A549 (cell line): ENCODE measurements at regions not wholly inside any gene's neighbourhood (a gene's known extent, or its start where the extent isn't known, plus 50 kb on each side); places are given as distances from the start of the nearest gene placed in this dataset.

Experiments
- BCL3 ChIP-seq: fragments of >200 bp; sonication (Bioruptor Twin); formaldehyde crosslinking; IDR thresholded peaks from 3 replicates; pipeline ENCODE4 v1.6.1; 2016
- CTCF ChIP-seq: fragments of >200 bp; sonication (Bioruptor Twin); formaldehyde crosslinking; IDR thresholded peaks from 3 replicates; pipeline ENCODE4 v1.5.1; 2016
- EHMT2 ChIP-seq: fragments of 200-600 bp; sonication (generic); IDR thresholded peaks from 2 replicates; pipeline ENCODE4 v1.6.1; 2016; ENCODE audit warnings: antibody characterized with exemption, low read depth, mild to moderate bottlenecking, moderate library complexity
- EP300 ChIP-seq, 2 experiments: fragments of >200 bp; sonication (Bioruptor Twin); formaldehyde crosslinking; IDR thresholded peaks; 2 replicates in 1 of 2; 3 replicates in 1 of 2; pipeline ENCODE4 v1.6.1; 2016 to 2017
- HDAC2 ChIP-seq: fragments of 200-600 bp; sonication (generic); IDR thresholded peaks from 2 replicates; pipeline ENCODE4 v1.6.1; 2016
- JUNB ChIP-seq: fragments of >200 bp; sonication (Bioruptor Twin); formaldehyde crosslinking; IDR thresholded peaks from 2 replicates; pipeline ENCODE4 v1.6.1; 2016
- KDM5A ChIP-seq: fragments of 200-600 bp; sonication (generic); IDR thresholded peaks from 2 replicates; pipeline ENCODE4 v1.6.1; 2016; ENCODE audit warnings: antibody characterized with exemption, mild to moderate bottlenecking
- MAX ChIP-seq: IDR thresholded peaks from 2 replicates; pipeline ENCODE4 v1.6.1; 2012
- POLR2A ChIP-seq: IDR thresholded peaks from 2 replicates; pipeline ENCODE4 v1.6.1; 2012; ENCODE audit warnings: mild to moderate bottlenecking, low read length
- SMC3 ChIP-seq: fragments of >200 bp; sonication (Bioruptor Twin); formaldehyde crosslinking; IDR thresholded peaks from 3 replicates; pipeline ENCODE4 v1.6.1; 2018; ENCODE audit warnings: inconsistent platforms
- ZFP36 ChIP-seq: fragments of 450-650 bp; IDR thresholded peaks from 2 replicates; pipeline ENCODE4 v1.6.1; 2014; ENCODE audit warnings: borderline replicate concordance; ENCODE audit not compliant: partially characterized antibody
- TF ChIP-seq, protein P1 (sequence below): fragments of 250-450 bp; sonication (Bioruptor Pico); IDR thresholded peaks from 2 replicates; pipeline ENCODE4 v1.5.0; 2021; ENCODE audit warnings: mild to moderate bottlenecking, moderate library complexity, borderline replicate concordance
- TF ChIP-seq, protein P2 (sequence below): fragments of 450-650 bp; IDR thresholded peaks from 2 replicates; pipeline ENCODE4 v1.6.1; 2014; ENCODE audit warnings: antibody characterized with exemption
- TF ChIP-seq, protein P3 (sequence below): IDR thresholded peaks from 2 replicates; pipeline ENCODE4 v1.6.1; 2012

DNA sequence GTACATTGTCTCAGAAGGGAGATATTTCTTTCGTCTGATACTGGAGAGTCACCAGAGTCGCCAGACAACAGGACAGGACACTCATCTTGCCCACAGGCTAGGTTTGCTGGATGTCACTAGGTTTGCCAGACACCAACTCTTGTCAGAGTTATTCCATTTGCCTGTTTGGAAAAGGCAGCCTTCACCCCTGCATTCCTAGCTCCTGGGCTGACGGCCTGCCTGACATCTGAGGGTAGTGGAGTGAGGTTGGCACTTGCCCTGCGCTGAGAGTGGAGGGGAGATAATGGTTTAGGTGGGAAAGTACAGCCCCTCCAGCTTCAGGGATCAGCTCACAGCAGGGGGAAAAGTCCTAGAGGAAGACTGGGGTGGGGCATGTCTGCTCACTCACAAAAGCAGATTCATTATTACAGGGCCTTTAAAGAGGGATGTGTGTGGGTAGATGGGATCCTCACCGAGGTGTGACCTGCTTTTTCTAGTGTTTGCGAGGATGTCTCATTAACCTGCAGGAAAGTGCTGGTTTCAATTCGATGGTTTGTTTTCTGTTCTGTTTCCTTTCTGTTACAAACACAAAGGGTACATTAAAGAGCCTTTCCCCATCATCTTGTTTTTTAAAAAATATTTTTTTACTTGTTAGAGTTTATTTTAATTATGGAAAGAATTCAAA, 79.3 kb upstream of the TNS3 start:
- TF ChIP-seq EP300 (IDR thresholded peaks at IDR 0.05), result no peak
- TF ChIP-seq, protein P1, sequence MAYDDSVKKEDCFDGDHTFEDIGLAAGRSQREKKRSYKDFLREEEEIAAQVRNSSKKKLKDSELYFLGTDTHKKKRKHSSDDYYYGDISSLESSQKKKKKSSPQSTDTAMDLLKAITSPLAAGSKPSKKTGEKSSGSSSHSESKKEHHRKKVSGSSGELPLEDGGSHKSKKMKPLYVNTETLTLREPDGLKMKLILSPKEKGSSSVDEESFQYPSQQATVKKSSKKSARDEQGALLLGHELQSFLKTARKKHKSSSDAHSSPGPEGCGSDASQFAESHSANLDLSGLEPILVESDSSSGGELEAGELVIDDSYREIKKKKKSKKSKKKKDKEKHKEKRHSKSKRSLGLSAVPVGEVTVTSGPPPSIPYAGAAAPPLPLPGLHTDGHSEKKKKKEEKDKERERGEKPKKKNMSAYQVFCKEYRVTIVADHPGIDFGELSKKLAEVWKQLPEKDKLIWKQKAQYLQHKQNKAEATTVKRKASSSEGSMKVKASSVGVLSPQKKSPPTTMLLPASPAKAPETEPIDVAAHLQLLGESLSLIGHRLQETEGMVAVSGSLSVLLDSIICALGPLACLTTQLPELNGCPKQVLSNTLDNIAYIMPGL (CRISPR knock-in tag), result no peak
- no peak for TF ChIP-seq POLR2A
- TF ChIP-seq CTCF, result no peak
- TF ChIP-seq, protein P2, sequence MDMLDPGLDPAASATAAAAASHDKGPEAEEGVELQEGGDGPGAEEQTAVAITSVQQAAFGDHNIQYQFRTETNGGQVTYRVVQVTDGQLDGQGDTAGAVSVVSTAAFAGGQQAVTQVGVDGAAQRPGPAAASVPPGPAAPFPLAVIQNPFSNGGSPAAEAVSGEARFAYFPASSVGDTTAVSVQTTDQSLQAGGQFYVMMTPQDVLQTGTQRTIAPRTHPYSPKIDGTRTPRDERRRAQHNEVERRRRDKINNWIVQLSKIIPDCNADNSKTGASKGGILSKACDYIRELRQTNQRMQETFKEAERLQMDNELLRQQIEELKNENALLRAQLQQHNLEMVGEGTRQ, result no peak
- TF ChIP-seq KDM5A, result no peak
- TF ChIP-seq, protein P3, sequence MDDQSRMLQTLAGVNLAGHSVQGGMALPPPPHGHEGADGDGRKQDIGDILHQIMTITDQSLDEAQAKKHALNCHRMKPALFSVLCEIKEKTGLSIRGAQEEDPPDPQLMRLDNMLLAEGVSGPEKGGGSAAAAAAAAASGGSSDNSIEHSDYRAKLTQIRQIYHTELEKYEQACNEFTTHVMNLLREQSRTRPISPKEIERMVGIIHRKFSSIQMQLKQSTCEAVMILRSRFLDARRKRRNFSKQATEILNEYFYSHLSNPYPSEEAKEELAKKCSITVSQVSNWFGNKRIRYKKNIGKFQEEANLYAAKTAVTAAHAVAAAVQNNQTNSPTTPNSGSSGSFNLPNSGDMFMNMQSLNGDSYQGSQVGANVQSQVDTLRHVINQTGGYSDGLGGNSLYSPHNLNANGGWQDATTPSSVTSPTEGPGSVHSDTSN, result no peak
- TF ChIP-seq EHMT2, result no peak
- no peak for TF ChIP-seq HDAC2
- no peak for TF ChIP-seq MAX
- TF ChIP-seq ZFP36, result no peak
- TF ChIP-seq SMC3, result no peak
- no peak for TF ChIP-seq BCL3
- no peak for TF ChIP-seq JUNB
